ENCODE measurements at regions not wholly inside any gene's neighbourhood (a gene's known extent, or its start where the extent isn't known, plus 50 kb on each side); places are given as distances from the start of the nearest gene placed in this dataset.

DNA sequence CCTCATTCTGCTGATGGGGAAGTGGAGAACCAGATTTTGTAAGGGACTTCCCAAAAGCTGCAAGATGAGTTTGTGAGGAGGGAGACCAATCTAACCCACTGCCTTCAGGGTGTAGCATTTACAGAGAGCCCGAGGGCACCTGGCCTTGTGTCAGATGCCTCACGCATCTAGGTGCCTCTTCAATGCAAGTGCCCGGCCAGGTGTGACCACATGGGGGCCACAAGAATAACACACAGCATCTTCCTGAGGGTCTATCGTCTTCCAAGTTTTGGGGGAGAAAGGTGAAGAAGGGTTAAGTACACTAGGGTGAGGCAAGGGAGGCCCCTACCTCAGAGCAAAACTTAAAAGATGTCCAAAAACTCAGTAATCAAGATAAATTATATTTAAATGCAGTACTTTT, 401.7 kb upstream of the CDH5 start:
- H3K4ac ChIP-seq (replicated peaks; ENCODE audit: insufficient read length, low read depth, low read length) = no peak overlapping the region
- H2AK5ac ChIP-seq (ENCODE audit: low read depth, low read length) = no peak overlapping the region
- no peaks in the 10 kb centered on the region for H3K9me3 ChIP-seq (ENCODE audit: insufficient read depth in 2 of 2, low read depth in 1 of 2, low read length in 1 of 2)
- H3K79me1 ChIP-seq (ENCODE audit: low read depth, low read length) = no peaks in the 10 kb centered on the region
- no peaks in the 10 kb centered on the region; a peak in 1 of 7 replicates for H3K4me1 ChIP-seq (replicated peaks in 1 of 4; ENCODE audit: control insufficient read depth in 3 of 4, insufficient read depth in 4 of 4, low read length in 3 of 4)
- DNase-seq (ENCODE audit: low read depth in 1 of 2, low spot score in 2 of 2) = no peak
- no peaks in the 10 kb centered on the region for H3K27me3 ChIP-seq (replicated peaks in 1 of 4; ENCODE audit: control insufficient read depth in 3 of 4, extremely low read depth in 1 of 4, insufficient read depth in 3 of 4, low read length in 3 of 4)
- FAIRE-seq = no peak
- H4K91ac ChIP-seq (replicated peaks; ENCODE audit: insufficient read length, low read length) = no peak overlapping the region
- no peak overlapping the region for H2BK120ac ChIP-seq (replicated peaks; ENCODE audit: low read depth, low read length)
- no peak overlapping the region for H3K56ac ChIP-seq (replicated peaks; ENCODE audit: insufficient read length, low read depth, low read length)
- H3K4me3 ChIP-seq (ENCODE audit: extremely low read depth in 1 of 4, insufficient read depth in 2 of 4, low read depth in 3 of 4, low read length in 4 of 4) = no peak overlapping the region
- H4K8ac ChIP-seq (ENCODE audit: extremely low read depth, insufficient read depth, low read length) = no peak overlapping the region
- H2BK20ac ChIP-seq (ENCODE audit: low read length) = no peak overlapping the region
- no peak overlapping the region for H2BK12ac ChIP-seq (ENCODE audit: low read depth, low read length)
- no peak overlapping the region for H2AFZ ChIP-seq (ENCODE audit: low read length)
- H3K27ac ChIP-seq (ENCODE audit: low read depth, low read length) = no peak overlapping the region
- POLR2A ChIA-PET (ENCODE audit: partially characterized antibody) = no interaction called here
- H3K9ac ChIP-seq (replicated peaks in 1 of 4; ENCODE audit: extremely low read depth in 1 of 4, low read depth in 3 of 4, low read length in 3 of 4) = no peak overlapping the region
- no peak overlapping the region for H3K23ac ChIP-seq (ENCODE audit: insufficient read length)
- WGBS, 2 experiments (ENCODE audit: extremely low coverage in 1 of 2, insufficient coverage in 1 of 2, insufficient read length in 1 of 2, insufficient replicate concordance in 2 of 2, low coverage in 1 of 2, low lambda C conversion rate in 2 of 2, missing lambda C conversion rate in 1 of 2) = 89% methylated on average over 4 of the region's 4 CpGs; no CpG with 5 or more reads in 1 of the 2 experiments
- CTCF ChIA-PET (ENCODE audit: partially characterized antibody) = interaction anchor here (1.5 kb wide), 1 partner anchor 9 kb away, joined by 3 read pairs; no protein-coding TSS in a partner anchor
- H3K14ac ChIP-seq (ENCODE audit: insufficient read length) = no peak overlapping the region
- no peak overlapping the region for H2BK15ac ChIP-seq (ENCODE audit: low read length)
- no peak overlapping the region for H3K18ac ChIP-seq (ENCODE audit: extremely low read depth, low read length)
- H3K4me2 ChIP-seq (ENCODE audit: insufficient read depth in 1 of 2, low read depth in 2 of 2, low read length in 2 of 2) = no peak overlapping the region
- no peak overlapping the region for H4K5ac ChIP-seq (ENCODE audit: insufficient read length, low read depth, low read length)
- no peaks in the 10 kb centered on the region for H3K23me2 ChIP-seq (ENCODE audit: low read depth, low read length)
- H4K20me1 ChIP-seq (replicated peaks in 1 of 2; ENCODE audit: control insufficient read depth in 1 of 2, insufficient read depth in 2 of 2, low read length in 2 of 2) = no peaks in the 10 kb centered on the region
- H3K36me3 ChIP-seq (ENCODE audit: control insufficient read depth in 2 of 4, insufficient read depth in 4 of 4, low read length in 3 of 4) = no peaks in the 10 kb centered on the region
- H3K79me2 ChIP-seq (ENCODE audit: control insufficient read depth in 1 of 2, insufficient read depth in 2 of 2, low read length in 2 of 2) = no peaks in the 10 kb centered on the region
- no peak overlapping the region for H2BK5ac ChIP-seq (ENCODE audit: low read depth, low read length)
- TF ChIP-seq TEAD4 (IDR thresholded peaks at IDR 0.05; ENCODE audit: low read depth, low read length) = no peak
- TF ChIP-seq, protein P1, sequence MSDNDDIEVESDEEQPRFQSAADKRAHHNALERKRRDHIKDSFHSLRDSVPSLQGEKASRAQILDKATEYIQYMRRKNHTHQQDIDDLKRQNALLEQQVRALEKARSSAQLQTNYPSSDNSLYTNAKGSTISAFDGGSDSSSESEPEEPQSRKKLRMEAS (IDR thresholded peaks at IDR 0.05) = no peak
- TF ChIP-seq CHD1 (IDR thresholded peaks at IDR 0.05; ENCODE audit: low read depth, low read length) = no peak
- TF ChIP-seq, protein P2, sequence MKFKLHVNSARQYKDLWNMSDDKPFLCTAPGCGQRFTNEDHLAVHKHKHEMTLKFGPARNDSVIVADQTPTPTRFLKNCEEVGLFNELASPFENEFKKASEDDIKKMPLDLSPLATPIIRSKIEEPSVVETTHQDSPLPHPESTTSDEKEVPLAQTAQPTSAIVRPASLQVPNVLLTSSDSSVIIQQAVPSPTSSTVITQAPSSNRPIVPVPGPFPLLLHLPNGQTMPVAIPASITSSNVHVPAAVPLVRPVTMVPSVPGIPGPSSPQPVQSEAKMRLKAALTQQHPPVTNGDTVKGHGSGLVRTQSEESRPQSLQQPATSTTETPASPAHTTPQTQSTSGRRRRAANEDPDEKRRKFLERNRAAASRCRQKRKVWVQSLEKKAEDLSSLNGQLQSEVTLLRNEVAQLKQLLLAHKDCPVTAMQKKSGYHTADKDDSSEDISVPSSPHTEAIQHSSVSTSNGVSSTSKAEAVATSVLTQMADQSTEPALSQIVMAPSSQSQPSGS (IDR thresholded peaks at IDR 0.05; ENCODE audit: low read length) = no peak

Data from H1 (cell line).